HFFc6 (cell line): ENCODE measurements at regions not wholly inside any gene's neighbourhood (a gene's known extent, or its start where the extent isn't known, plus 50 kb on each side); places are given as distances from the start of the nearest gene placed in this dataset.
"Not testable (repeated sequence)": the region's sequence is repeated elsewhere in the genome, so short reads cannot be mapped to it uniquely, and the experiment has no call there.

Experiments
- DNase-seq: peaks from one replicate; pipeline ENCODE4 v3.0.0-alpha.2; 2018
- H3K27ac Mint-ChIP-seq: 2 replicates; pipeline ENCODE4 v1.8.0; 2020; ENCODE audit warnings: mild to moderate bottlenecking, mixed read lengths
- H3K27me3 Mint-ChIP-seq: 2 replicates; pipeline ENCODE4 v1.8.0; 2021; ENCODE audit warnings: mild to moderate bottlenecking, moderate library complexity, mixed read lengths; ENCODE audit not compliant: insufficient read depth
- H3K36me3 Mint-ChIP-seq: 2 replicates; pipeline ENCODE4 v1.8.0; 2021; ENCODE audit warnings: low read depth, mixed read lengths
- H3K4me1 Mint-ChIP-seq: 2 replicates; pipeline ENCODE4 v1.8.0; 2020; ENCODE audit warnings: low read depth, mixed read lengths
- H3K4me3 Mint-ChIP-seq: 2 replicates; pipeline ENCODE4 v1.8.0; 2020; ENCODE audit warnings: mild to moderate bottlenecking, moderate library complexity, mixed read lengths
- H3K9me3 Mint-ChIP-seq: 2 replicates; pipeline ENCODE4 v1.8.0; 2020; ENCODE audit warnings: mild to moderate bottlenecking, mixed read lengths
- TF ChIP-seq, protein P1 (sequence below): fragments of 200-600 bp; sonication (generic); IDR thresholded peaks from 2 replicates; pipeline ENCODE4 v1.5.0; 2021; ENCODE audit warnings: antibody characterized with exemption, mild to moderate bottlenecking

DNA sequence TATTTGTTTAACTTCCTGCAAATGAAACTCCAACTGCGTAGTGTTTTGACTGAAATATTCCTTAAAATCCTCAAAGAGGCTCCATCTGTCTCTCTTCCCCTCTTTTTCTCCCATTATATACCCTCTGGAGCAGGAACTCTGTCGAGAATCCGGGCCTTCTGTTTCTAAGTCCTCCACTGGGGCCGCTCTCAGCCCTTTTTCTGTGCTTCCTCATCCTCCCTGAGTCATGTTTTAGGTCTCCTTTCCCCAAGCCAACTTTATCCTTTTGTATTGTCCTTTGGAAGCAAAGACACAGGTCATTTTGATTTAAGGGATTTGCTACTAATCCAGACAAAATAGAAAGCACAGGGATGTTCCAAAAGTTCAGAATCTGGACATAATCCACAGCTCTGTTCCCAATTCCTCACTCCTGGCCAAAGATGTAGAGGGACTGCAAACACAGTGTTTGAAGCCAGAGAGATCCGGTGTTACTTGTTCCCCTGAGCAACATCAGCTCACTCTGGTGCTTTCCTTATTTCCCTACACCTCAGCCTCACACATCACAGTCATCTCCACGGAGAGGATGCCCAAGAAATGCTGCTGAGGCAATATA, 131.0 kb upstream of the KLF3 start:
- Mint-ChIP-seq H3K36me3 (no peaks in the 10 kb centered on the region), H3K4me1 (no peaks in the 10 kb centered on the region), H3K27ac (no peak overlapping the region), H3K27me3 (peaks cover 23% of the 10 kb centered on the region), H3K9me3 (no peaks in the 10 kb centered on the region), H3K4me3 (no peak overlapping the region)
- TF ChIP-seq, protein P1, sequence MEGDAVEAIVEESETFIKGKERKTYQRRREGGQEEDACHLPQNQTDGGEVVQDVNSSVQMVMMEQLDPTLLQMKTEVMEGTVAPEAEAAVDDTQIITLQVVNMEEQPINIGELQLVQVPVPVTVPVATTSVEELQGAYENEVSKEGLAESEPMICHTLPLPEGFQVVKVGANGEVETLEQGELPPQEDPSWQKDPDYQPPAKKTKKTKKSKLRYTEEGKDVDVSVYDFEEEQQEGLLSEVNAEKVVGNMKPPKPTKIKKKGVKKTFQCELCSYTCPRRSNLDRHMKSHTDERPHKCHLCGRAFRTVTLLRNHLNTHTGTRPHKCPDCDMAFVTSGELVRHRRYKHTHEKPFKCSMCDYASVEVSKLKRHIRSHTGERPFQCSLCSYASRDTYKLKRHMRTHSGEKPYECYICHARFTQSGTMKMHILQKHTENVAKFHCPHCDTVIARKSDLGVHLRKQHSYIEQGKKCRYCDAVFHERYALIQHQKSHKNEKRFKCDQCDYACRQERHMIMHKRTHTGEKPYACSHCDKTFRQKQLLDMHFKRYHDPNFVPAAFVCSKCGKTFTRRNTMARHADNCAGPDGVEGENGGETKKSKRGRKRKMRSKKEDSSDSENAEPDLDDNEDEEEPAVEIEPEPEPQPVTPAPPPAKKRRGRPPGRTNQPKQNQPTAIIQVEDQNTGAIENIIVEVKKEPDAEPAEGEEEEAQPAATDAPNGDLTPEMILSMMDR = no peak
- no peak for DNase-seq

DNA sequence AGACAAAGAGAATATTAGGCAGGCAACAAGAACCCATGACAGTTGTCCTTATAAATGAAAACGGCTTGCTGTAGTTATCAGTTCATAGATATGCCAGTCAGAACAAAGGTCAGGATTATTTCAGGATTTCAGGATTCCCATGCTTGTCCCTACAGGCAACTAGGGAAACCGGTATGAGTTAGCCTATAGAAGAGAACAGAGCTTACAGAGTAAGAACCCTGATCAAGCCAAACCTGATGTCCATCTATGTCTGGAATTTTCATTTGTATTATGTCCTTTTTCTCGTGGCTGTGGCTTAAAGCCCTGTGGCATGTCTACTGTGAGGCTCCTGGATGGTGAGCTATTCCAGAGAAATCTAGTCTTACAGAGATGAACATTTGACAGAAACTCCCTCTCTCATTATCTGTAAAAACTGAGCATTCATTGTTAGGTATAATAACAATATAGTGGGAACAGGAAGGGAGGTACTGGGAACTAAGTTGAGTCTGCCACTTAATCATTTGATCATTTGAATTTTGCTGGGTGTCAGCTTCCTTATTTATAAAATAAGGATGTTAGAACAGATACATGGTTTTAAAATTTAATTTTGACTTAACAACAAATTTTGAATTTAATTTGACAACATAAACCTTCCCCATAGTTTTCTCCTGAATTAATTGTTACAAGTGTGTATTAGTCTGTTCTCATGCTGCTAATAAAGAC, 129.5 kb upstream of the KLF3 start:
- Mint-ChIP-seq H3K27me3 (peaks cover 23% of the 10 kb centered on the region), H3K27ac (no peak overlapping the region), H3K4me1 (no peaks in the 10 kb centered on the region), H3K36me3 (no peaks in the 10 kb centered on the region), H3K9me3 (no peaks in the 10 kb centered on the region), H3K4me3 (no peak overlapping the region)
- TF ChIP-seq, protein P1 = no peak
- no peak for DNase-seq

DNA sequence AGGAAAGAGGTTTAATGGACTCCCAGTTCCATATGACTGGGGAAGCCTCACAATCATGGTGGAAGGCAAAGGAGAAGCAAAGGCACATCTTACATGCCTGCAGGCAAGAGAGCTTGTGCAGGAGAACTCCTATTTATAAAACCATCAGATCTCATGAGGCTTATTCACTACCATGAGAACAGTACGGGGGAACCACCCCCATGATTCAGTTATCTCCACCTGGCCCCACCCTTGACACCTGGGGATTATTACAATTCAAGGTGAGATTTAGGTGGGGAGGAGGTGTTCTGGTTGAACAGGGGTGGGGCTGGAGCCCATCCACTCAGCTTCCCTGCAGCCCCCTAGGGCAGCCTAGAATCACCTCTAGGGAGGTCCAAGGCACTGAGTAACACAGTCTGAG, 128.9 kb upstream of the KLF3 start:
- not testable (repeated sequence) for H3K4me1 Mint-ChIP-seq, H3K27ac Mint-ChIP-seq, H3K4me3 Mint-ChIP-seq, H3K36me3 Mint-ChIP-seq, H3K9me3 Mint-ChIP-seq, DNase-seq
- H3K27me3 Mint-ChIP-seq = peaks cover 19% of the 10 kb centered on the region

DNA sequence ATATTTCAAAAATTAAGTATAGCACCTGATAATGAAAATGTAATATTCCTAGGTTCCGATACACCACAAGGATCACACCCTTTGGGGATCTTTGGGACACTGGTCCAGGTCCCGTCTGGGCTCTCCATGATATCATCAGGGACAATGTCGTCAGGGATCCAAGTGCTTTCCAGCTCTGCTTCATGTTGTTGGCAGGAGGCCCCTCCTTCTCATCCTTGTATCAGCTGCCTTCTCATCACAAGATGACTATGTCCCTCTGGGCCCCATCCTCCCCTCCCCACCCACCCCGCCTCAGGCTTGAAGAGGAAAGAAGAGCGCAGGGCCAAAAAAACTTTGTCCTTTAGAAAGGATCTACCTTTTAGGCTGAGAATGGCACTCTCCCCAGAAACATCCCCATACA, 128.3 kb upstream of the KLF3 start:
- Mint-ChIP-seq H3K36me3 (no peaks in the 10 kb centered on the region), H3K4me3 (no peak overlapping the region), H3K27ac (no peak overlapping the region), H3K27me3 (peaks cover 19% of the 10 kb centered on the region), H3K4me1 (no peaks in the 10 kb centered on the region), H3K9me3 (no peaks in the 10 kb centered on the region)
- DNase-seq = no peak
- TF ChIP-seq, protein P1 = no peak

DNA sequence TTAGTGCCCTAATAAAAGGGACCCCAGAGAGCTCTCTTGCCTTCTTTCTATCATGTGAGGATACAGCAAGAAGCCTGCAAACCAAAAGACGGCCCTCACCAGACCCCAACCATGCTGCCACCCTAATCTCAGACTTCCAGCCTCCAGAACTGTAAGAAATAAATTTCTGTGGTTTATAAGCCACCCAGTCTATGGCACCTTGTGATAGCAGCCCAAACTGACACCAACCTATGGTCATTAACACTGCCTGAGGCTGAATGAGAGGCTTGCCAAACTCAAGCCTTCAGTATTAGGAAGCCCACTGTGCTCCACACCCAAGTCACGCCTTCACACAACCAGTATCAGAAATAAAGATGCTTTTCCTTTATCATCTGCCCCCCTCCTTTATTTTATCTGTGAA, 127.3 kb upstream of the KLF3 start:
- Mint-ChIP-seq H3K36me3 (no peaks in the 10 kb centered on the region), H3K27me3 (peaks cover 22% of the 10 kb centered on the region), H3K27ac (no peak overlapping the region)

DNA sequence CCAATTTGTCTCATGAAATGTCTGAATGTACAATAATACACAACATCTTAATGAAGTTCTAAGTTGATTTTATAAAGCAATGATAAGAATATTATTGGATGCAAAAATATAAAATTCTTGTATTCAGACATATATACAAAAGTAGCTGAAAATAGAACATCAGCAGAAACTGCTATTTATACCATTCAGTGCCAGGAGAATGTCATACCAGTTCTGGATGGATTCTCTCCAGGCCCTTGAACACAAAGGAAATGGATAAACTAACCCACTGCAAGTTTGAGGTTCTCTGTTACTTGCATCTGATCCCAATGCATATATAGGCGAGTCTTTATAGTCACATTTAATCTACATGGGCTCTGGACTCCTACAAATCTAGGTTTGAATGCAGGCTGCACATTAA, 126.3 kb upstream of the KLF3 start:
- Mint-ChIP-seq H3K4me1 (no peaks in the 10 kb centered on the region), H3K27ac (no peak overlapping the region), H3K36me3 (no peaks in the 10 kb centered on the region), H3K9me3 (no peaks in the 10 kb centered on the region), H3K27me3 (peaks cover 21% of the 10 kb centered on the region), H3K4me3 (no peak overlapping the region)
- TF ChIP-seq, protein P1 = no peak
- DNase-seq = no peak

More for the DNA sequence above, 127.3 kb upstream of the KLF3 start:
- no peaks in the 10 kb centered on the region for H3K9me3 Mint-ChIP-seq
- DNase-seq = no peak
- TF ChIP-seq, protein P1 = no peak
- no peak overlapping the region for H3K4me3 Mint-ChIP-seq
- no peaks in the 10 kb centered on the region for H3K4me1 Mint-ChIP-seq
